SK-N-SH treated with all-trans-retinoic acid at 6 μM for 48 hours (cell line): ENCODE measurements at regions not wholly inside any gene's neighbourhood (a gene's known extent, or its start where the extent isn't known, plus 50 kb on each side); places are given as distances from the start of the nearest gene placed in this dataset.

Source experiments
- CSDC2 ChIP-seq: fragments of 250-450 bp; sonication (Bioruptor Pico); IDR thresholded peaks from 2 replicates; pipeline ENCODE4 v1.5.0; 2020; ENCODE audit warnings: mild to moderate bottlenecking, moderate library complexity
- PPARA ChIP-seq: fragments of 250-450 bp; sonication (Bioruptor Pico); IDR thresholded peaks from 2 replicates; pipeline ENCODE4 v1.5.0; 2020; ENCODE audit warnings: mild to moderate bottlenecking, borderline replicate concordance
- TCF4 ChIP-seq: fragments of 250-450 bp; sonication (Bioruptor Pico); IDR thresholded peaks from 2 replicates; pipeline ENCODE4 v1.8.0; 2021; ENCODE audit warnings: mild to moderate bottlenecking, moderate library complexity, borderline replicate concordance
- ZFP3 ChIP-seq: fragments of 250-450 bp; sonication (Bioruptor Pico); IDR thresholded peaks from 2 replicates; pipeline ENCODE4 v1.5.0; 2020; ENCODE audit warnings: mild to moderate bottlenecking, moderate library complexity

DNA sequence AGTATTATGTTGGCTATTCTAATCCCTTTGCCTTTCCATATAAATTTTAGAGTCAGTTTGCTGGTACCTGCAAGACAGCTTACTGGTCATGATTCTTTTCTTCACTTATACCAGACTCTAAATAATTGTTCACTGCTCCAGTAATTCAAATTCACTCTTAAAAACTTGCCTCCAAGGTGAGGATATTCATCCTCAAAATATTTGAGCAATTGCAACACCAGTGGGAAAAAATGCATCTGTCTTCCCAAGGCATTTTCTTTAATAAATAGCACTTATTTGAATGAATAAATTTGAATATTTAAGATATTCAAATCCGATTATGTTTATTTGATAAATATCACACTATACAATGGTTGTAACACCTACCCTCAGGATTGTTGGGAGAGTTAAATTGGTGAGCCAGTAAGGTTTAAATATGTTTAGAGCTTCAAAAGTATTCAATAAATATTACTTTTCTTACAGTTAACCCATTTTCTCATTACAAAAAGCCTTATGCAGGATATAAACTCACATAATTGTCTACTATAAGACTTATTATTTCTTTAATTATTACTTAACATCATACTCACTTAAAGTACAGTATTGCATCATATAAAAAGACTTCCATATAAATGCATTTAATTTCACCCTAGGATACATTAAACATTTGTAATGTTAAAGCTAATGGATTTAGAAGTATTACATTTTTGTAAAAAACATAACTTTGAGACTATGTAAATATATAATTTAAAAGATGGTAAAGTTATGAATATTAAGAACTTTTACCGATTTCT lies 285.6 kb downstream of the SAMD5 start:
- TF ChIP-seq ZFP3 (CRISPR knock-in tag): no peak
- TF ChIP-seq TCF4: no peak
- TF ChIP-seq CSDC2 (CRISPR knock-in tag): no peak
- TF ChIP-seq PPARA: no peak
